Fibroblast of skin of right biceps (primary cell): ENCODE measurements at regions not wholly inside any gene's neighbourhood (a gene's known extent, or its start where the extent isn't known, plus 50 kb on each side); places are given as distances from the start of the nearest gene placed in this dataset.
A peak's percentile ranks its signal among the peaks of the same experiment; 100 is the strongest.
"Not testable (repeated sequence)": the region's sequence is repeated elsewhere in the genome, so short reads cannot be mapped to it uniquely, and the experiment has no call there.

ENCODE experiments used
- DNase-seq: peaks from one replicate; pipeline ENCODE4 v3.0.0-alpha.2; 2013

DNA sequence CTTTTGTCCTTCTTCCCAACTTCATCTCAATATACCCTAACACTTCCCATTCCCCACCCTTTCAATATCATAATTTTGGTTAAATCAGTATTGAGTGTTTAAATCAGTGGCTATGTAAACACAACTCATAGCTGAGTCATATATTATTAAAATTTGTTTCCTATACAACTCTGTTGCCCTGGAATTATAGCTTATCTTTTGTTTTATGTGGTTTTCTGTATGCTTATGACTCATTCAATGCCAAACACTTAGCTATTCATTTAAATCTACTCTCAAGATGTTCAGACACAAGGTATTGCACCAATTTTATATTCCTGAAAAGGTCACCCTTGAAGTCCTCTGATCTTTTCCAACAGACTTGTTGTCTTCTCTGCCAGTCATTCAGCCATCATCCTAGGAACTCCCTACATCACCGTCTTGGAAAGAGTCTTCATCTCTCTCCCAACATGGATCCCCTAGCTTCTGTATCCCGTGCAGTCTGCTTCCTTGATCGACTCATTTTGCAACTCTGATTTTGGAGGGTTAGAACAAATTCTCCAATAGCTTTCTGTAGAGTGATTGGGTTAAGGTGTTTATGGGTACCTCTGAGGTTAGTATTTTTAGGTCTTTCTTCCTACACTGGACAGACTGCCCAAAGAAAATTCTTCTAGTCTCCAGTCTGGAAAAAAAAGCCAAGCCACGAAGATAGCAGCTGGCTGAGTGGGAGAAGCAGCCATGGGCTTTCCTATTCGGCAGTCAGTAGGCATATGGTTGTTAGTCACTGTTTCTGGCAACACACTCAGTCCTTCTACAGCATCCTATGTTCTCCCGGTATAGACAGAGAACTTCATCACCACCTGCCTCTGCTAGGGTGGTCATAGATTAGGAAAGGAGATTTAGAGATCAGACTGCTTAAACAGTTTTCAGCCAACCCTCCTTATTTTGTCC is 102.1 kb downstream of the CRPPA start:
- DNase-seq = peak; percentile 6

DNA sequence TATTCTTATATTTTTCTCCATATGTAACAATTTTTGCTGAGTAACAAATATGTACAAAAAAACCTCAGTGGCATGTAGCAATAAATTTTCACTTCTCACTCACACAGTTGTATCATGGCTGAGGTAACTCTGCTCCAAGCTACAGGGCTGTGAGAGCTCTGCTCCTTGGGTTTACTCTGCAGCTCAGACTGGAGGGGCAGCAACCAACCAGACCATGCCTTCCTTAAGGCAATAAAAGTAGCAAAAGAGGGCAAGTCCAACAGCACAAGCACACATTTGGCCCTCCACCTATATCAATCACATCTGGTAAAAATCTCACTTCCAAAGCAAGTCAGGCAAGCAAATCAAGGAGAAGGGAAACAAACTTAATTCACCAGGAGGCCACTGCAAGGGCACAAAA is 102.9 kb downstream of the CRPPA start:
- DNase-seq = no peak

DNA sequence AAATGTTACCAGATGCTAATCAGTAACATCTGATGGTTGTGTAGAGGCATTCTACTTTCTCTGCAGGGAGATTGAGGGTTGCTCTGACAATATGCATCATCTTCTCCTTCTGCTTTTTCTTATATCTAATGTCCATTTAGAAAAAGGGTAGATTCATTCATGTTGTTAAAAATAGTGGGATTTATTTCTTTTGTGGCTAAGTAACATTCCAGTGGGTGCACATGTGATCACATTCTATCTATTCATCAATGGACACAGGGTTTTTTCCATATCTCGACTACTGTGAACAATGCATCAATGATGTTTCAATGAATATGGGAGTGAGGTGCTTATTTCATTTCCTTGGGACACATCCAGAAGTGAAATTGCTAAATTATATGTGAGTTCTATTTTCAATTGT is 103.9 kb downstream of the CRPPA start:
- DNase-seq = no peak

DNA sequence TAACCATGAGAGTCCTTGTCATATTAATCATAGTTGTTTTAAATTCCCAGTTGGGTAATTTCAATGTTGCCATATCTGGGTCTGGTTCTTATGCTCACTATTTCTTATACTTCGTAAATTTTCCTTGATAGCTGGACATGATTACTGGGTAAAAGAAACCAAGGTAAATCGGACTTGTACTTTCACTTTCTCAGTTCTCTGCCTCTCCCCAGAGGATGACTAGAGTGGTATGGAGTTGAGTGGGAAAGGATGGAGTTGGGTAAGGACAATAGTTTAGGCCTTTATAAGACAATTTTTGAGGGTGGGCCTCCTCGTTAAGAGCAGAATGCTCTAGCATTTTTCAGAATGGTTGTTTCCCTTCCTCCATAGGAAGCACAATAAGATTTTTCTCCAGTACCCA is 106.1 kb downstream of the CRPPA start:
- no peak for DNase-seq

DNA sequence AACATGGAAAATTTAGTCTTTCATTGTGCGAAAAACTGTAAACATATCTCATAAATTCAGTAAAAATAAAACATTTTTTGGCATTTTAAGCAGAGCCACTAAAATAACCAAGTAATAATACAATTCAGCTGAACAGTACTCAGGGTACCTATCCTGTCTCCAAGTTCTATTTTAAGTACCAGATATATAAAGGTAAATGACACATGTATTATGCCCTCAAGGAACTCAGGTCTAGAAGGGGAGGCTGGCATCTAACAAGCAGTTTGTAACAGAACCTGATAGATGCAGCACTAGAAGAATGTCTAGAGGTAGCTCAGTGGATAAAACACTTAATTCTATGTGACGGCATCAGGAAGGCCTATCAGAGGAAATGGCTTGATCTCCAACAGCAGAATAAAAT is 112.2 kb downstream of the CRPPA start:
- no peak for DNase-seq

DNA sequence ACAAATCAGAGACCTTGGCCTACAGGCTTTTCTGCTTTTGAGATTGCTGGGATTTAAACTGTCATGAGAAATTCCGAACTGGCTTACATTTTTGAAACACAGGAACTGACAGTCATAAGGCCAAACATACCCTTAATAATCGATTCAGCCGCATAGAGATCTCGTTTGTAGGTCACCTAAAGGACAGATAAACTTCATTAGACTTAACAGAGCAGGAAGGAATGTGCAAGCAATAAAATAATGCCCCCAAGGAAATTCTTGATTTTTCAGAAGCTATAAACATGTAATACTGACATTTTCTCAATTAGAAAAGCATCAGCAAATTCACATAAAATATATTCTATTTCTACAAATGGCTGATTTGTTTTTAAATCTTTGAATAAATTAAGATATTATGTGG is 120.0 kb downstream of the CRPPA start:
- DNase-seq = no peak

DNA sequence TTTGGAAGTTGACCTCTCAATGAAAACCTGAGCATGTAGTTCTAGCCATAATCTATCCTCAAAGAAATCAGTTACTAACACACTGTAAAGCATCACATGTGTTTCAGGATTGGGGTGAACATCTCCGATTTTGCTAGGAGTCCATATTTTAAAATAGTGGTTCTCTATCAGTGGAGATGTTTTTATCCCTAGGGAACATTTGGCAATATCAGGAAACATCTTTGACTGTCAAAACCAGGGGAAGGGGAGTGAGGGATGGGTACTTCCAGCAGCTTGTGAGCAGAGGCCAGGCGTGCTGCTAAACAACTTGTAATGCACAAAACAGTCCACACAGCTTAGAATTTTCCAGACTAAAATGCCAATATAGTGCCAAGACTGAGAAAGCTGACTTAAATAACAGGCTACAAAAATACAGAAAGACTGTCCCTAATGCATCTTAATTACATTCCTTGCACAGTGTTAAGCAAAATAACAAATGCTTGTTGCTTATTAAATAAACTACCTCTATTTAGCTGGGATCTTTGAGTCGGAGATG is 120.9 kb downstream of the CRPPA start:
- DNase-seq = no peak

DNA sequence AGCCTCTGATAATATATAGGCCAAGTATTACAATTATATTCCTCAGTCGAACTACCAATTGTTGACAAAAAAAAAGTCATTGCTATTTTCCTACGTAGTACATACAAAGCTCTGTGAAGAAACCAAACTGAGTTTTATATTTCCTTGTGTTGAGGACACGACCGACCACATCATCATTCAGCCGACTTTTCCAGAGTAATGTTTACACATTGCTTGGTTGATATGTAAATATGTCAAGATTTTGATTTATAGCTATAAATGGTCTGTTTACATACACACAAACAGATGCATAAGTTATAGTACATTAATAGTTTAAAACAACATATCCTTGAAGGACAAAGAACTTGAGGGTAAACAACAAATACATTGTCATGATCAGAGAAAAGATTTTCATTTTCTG is 121.5 kb downstream of the CRPPA start:
- no peak for DNase-seq

DNA sequence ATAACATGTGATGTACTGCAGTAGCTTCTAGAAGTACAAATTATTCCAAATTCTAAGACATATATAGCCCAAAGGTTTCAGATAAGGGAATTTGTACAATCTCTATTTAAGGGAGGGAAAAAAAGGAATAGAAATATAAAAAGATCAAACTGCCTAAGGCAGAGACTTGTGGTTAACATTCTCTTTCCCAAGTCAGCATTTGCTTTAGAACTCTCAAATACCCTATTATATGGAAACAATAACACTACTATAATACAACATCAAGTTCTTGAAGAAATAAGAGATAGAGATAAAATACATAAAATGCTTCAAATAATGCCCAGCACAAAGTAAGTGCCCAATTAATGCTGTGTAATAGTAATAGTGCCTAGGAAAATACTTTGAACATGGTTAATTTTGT is 123.1 kb downstream of the CRPPA start:
- DNase-seq = no peak

DNA sequence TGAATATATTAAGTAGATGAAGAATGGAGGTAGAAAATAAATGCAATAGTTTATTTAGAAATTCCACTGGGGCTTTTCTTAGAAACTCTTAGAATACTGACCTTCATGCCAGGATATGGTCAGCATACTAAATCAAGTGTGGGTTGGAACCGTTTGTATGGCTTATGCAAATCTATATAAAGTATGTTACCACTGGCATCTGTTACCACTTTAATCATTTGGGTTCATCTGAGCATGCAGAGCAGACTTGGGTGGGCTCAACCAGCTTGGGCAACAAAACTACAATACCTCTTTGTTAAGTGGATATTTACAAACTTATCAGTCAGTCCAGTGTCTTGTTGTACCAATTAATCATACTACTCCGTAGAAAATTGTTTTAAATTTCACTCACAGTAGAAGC is 125.8 kb downstream of the CRPPA start:
- DNase-seq = no peak

DNA sequence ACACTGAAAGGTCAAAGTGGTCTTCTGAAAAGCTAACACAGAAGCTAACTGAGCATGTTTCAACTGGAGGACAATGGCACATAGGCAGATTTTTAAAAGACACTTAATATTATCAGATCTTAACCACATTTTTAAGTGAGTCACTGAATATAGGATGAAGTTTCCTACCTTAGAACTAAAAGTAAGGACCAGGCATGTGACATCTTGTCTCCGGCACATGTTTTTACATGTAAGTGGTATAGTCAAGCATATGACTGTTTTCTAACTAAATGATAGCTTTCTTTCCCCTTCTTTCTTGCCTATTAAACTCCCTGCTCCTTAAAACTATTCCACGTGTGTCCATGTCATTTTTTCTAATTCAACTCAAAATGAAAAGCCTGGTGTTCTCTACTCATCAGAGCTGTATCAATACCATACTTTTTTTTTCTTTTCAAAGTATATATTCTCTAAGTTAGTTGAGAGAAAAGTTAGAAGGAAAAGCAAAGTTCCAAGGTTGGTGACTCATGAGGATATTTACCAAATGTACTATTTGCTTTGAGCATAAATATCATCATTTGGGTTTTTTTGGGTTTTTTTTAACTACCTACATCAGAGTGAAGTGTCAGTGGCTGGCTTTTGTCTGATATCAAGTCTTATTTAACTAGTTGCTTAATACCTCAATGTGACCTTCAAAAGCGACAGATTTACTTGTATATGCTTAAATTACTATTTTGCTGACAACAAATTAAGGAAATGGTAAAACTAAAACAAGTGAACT is 127.5 kb downstream of the CRPPA start:
- no peak for DNase-seq

DNA sequence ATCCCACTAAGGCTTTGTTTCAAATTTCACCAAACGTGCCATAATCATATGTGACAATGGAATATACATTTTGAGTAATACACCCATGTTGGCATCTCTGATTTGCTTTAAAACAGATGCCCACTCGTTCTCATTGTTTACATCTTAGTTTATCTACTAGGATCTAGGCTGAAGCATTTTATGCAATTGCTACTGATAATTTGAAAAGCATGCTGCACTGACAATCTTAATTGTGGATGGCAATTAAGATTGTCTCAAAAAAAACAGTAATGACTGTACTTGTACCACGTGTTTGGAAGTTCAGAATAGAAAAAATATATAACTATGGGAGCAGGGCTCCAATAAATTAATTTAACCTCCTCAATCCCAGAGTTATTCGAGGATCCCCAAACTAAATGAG is 136.8 kb downstream of the CRPPA start:
- DNase-seq = no peak

DNA sequence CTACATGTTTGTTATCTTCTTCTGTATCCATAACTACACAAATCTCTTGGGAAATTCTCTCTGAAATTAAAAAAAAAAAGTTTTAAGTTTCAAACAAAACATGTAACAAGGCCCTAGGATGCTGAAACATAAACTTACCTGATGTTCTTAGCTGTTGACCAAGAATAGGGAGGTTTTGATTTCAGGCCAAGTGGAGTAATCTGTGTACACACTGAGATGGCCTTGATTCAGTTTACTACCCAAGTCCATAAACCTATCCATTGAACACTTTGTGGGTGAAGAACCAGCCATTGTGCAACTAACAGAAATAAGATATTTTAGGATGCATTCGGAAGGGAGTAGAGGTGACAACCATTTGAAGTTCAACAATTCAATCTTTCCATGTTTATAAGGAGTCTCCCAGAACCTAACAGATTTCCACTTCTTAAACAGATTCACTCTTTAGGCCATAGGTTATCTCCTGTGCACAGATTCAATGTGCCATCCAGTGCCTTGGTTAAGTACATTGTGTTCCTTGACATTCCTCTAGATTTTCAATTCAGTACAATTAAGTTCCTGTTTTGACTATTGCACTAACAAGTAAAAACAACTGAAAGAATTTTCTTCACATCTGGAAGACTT is 143.1 kb downstream of the CRPPA start:
- DNase-seq = no peak

DNA sequence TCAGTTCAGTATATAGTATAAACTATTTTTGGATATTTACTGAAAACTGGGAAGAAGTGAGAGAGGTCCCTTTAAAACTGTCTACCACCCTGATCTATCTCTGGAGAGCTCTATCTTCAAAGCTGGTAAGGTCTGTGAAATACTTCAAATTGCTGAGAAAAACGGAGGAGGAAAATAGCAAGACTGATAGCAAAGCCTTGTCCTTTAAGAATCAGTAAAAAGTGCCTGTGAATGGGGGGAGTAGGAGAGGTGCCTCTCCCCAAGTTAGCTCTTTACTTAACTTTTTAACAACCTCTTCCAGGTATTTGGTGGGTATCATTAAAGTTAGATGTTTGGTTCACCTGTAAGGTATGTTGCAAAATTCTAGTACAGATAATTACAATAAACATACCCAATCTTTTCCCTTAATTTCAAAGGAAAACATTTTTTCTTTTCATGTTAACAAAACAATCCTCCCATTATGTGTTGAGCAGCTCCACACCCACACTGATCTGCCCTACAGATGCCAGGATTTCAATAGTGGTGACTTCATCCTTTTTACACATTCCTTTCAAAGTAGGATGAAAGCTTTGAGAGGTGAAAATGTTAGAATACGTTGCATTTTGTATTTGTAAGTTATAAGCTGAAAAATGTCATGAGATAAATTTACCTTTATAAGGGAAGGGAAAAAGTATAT is 149.2 kb downstream of the CRPPA start:
- DNase-seq = no peak

DNA sequence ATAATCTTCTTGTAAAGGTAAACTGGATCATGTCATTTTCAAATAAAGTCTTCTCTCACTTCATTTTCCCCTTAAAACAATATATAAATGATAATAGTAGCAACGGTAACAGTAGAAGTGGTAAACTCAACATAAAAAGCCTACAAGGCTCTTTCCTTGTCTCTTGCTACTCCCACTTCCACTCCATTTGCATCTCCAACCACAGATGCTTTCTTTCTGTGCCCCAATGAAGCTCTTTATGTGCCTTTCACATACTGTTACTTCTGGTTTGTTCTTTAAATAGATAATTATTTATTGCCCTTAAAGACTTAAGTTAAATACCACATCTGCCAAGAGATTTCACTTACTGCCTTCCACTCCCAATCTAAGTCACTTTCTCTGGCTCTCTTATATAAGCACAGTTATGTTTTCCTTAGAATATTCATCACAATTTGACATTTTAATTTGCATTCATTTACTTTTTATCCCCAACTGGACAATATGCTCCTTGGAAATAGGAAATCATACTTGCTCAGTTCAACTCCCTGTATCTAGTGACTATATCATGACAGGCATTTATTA is 149.9 kb downstream of the CRPPA start:
- no peak for DNase-seq

DNA sequence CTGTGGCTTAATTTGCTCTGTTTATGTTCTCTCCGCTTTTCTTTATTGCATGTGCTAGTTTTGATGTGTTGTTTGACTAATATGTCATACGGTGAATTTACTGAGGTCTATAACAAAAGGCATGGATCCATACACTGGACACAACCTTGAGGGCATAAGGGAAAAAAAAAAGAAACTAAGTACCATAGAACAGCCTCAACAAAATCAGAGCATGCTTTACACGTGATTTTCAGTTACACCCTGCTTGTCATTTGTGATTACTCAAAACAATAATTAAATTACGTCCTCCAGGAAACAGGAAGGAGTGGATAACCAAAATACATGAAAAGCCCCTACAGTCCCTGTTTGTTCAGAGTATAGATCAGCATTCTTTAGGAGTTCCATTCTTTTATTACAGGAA is 150.5 kb downstream of the CRPPA start:
- no peak for DNase-seq

DNA sequence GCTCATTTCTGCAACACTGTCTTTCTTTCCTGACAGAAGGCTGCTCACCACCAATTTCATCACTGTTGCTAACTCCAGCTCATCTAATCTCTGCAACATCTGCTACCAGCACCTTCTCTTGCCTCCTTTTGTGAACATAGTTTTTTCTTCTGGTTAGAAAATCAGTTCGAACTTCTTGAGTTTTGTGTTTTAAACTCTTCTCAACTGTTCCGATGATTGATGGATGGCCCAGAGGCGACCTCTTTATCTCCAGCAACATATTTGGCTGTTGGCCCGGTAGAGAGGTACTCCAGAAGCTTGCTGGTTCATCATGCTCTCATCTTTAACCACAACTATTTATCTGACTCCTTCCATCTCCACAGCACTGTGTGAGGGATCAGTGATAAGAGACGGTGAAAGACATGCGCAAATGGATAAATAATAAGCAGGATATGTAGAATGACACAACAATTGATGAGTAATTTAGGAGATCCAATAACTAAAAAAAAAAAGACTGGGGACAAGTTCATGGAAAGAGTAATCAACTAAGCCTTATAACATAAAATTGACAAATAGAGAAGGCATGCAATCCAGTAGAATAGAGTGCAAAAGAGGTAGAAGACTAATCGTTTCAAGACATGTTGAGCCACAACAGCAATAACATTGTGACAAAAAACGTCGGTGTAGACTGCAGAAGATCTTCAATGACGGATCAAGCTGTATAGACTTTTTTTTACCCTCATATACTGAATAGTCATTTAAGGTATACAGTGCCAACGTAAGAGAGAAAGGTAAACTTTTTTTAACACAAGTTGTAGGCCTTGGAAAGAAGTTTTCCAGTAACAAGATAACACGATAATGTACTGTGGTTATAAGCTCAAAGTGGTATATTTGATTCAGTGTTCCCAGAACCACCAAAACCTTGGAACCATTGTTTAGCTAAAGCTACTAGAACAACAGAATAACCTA is 152.2 kb downstream of the CRPPA start:
- DNase-seq = peak; percentile 93

DNA sequence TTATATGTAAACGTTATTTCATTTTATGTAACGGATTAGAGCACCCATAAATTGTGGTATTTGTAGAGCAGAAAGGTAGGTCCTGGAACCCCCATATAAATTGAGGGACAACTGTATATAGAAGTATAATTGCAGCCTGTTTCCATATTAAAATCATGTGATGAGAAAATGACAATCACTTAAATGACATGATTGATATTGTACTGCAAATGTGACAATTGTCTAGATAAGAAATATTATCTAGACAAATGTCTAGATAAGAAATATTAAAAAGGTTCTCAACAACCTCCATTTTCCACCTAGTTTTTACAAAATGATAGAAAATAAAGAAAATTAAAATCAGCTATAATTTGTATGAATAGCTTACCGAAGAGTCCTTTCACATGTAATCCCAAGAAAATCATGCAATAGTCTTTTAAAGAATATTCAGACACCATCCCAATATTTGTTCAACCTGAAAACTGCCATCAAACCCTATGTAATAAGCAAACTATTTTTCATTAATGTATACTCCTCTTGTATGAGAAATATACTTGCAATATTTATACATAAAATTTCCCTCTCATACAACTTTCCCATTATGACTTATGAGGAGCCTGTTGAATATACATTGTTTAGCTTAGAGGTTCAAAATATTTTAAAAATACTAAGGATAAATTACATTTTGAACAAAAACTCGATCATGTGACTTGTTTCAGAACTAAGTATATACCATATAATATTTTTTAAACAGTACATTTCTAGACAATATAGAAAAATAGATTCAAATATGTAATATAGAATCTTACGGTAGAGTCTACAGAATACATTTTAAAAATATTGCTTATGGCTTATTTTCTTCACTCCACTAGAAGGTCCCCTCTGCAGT is 153.2 kb downstream of the CRPPA start:
- DNase-seq = no peak

DNA sequence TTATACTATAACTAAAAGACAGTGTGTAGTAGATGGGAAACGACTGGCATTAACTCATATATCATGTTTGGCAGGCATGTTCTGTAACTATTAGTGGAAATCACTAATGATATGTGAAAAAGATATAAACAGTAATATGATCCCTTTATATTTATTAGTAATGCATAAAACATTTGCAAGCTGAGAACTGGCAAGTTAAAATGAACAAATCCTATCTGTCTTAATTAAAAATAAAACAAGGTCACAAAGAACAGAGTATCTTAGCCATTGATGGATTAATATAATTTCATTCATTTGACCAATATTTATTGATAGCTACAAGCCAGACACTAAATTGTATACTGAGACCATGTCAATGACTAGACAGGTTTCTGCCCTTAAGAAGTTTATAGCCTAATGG is 154.5 kb downstream of the CRPPA start:
- DNase-seq = no peak

DNA sequence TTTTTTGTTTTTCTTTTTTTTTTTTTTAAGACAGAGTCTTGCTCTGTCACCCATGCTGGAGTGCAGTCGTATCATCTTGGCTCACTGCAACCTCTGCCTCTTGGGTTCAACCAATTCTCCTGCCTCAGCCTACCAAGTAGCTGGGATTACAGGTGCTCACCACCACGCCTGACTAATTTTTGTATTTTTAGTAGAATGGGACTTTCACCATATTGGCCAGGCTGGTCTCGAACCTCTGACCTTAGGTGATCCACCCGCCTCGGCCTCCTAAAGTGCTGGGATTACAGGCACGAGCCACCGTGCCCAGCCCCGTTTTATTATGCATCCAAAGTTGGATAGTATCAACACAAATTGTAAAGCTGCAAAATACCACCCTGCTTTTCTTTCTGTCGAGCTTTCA is 154.9 kb downstream of the CRPPA start:
- DNase-seq = not testable (repeated sequence)
